ENCODE measurements at regions not wholly inside any gene's neighbourhood (a gene's known extent, or its start where the extent isn't known, plus 50 kb on each side); places are given as distances from the start of the nearest gene placed in this dataset.

DNA sequence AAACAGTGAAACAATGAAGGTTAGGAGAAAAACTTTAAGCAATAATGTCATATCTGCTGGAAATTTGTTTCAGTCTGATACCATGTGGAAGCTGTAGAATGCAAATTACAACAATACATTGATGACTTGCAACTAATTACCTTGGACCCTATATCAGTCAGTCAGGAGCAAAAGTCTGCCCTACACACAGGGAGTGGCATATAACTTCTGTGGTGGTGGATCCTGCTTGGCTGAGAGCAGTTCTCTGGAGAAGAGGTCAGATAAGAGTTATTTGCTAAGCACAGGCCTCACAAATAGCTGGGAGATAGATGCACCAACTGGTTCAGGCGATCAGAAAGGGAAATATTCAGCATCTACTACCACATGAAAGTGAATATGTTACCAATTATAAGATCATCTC is 1364.6 kb upstream of the EPHA6 start:
- FAIRE-seq, result no peak
- H3K4me1 Mint-ChIP-seq (ENCODE audit: low read depth, unreplicated experiment), result no peaks in the 10 kb centered on the region

GRCh38 chr3:95453242-95453641 is 1361.2 kb upstream of the EPHA6 start:
- Histone ChIP-seq H2AFZ (ENCODE audit: low read depth, low read length) (no peak overlapping the region), H3K9ac (ENCODE audit: low read length) (no peak overlapping the region), H3K79me2 (ENCODE audit: insufficient read depth, low read length) (no peaks in the 10 kb centered on the region), H3K4me3 (ENCODE audit: insufficient read depth, low read depth, low read length) (no peak overlapping the region), H4K20me1 (ENCODE audit: insufficient read depth, low read length) (no peaks in the 10 kb centered on the region), H3K27me3 (ENCODE audit: insufficient read depth, low read length) (no peaks in the 10 kb centered on the region), H3K9me3 (ENCODE audit: insufficient read depth, low read depth, low read length) (no peaks in the 10 kb centered on the region), H3K36me3 (ENCODE audit: insufficient read depth, low read length) (no peaks in the 10 kb centered on the region), H3K4me1 (ENCODE audit: insufficient read depth, low read length) (no peaks in the 10 kb centered on the region), H3K27ac (ENCODE audit: low read depth, low read length) (no peak overlapping the region), H3K4me2 (ENCODE audit: low read length) (no peak overlapping the region)
- Mint-ChIP-seq H3K9me3 (ENCODE audit: unreplicated experiment) (no peaks in the 10 kb centered on the region), H3K27ac (ENCODE audit: unreplicated experiment) (no peak overlapping the region), H3K27me3 (ENCODE audit: low read depth, unreplicated experiment) (no peaks in the 10 kb centered on the region), H3K36me3 (ENCODE audit: low read depth, unreplicated experiment) (no peaks in the 10 kb centered on the region), H3K4me3 (ENCODE audit: unreplicated experiment) (no peak overlapping the region), H3K4me1 (ENCODE audit: low read depth, unreplicated experiment) (no peaks in the 10 kb centered on the region)
- no peak for DNase-seq (ENCODE audit: low read depth)
- no peak for FAIRE-seq
- TF ChIP-seq, protein P1, sequence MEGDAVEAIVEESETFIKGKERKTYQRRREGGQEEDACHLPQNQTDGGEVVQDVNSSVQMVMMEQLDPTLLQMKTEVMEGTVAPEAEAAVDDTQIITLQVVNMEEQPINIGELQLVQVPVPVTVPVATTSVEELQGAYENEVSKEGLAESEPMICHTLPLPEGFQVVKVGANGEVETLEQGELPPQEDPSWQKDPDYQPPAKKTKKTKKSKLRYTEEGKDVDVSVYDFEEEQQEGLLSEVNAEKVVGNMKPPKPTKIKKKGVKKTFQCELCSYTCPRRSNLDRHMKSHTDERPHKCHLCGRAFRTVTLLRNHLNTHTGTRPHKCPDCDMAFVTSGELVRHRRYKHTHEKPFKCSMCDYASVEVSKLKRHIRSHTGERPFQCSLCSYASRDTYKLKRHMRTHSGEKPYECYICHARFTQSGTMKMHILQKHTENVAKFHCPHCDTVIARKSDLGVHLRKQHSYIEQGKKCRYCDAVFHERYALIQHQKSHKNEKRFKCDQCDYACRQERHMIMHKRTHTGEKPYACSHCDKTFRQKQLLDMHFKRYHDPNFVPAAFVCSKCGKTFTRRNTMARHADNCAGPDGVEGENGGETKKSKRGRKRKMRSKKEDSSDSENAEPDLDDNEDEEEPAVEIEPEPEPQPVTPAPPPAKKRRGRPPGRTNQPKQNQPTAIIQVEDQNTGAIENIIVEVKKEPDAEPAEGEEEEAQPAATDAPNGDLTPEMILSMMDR (IDR thresholded peaks at IDR 0.05; ENCODE audit: insufficient read depth, low read depth, low read length), result no peak
- no peak for TF ChIP-seq EZH2 (IDR thresholded peaks at IDR 0.05; ENCODE audit: insufficient read depth, low read length)

More for the DNA sequence above, 1364.6 kb upstream of the EPHA6 start:
- H3K4me3 Mint-ChIP-seq (ENCODE audit: unreplicated experiment), result no peak overlapping the region
- H3K27ac Mint-ChIP-seq (ENCODE audit: unreplicated experiment), result no peak overlapping the region
- no peaks in the 10 kb centered on the region for H3K36me3 Mint-ChIP-seq (ENCODE audit: low read depth, unreplicated experiment)
- Histone ChIP-seq H3K36me3 (ENCODE audit: insufficient read depth, low read length) (no peaks in the 10 kb centered on the region), H3K4me3 (ENCODE audit: insufficient read depth, low read depth, low read length) (no peak overlapping the region), H3K27me3 (ENCODE audit: insufficient read depth, low read length) (no peaks in the 10 kb centered on the region), H3K79me2 (ENCODE audit: insufficient read depth, low read length) (no peaks in the 10 kb centered on the region), H4K20me1 (ENCODE audit: insufficient read depth, low read length) (no peaks in the 10 kb centered on the region), H3K9me3 (ENCODE audit: insufficient read depth, low read depth, low read length) (no peaks in the 10 kb centered on the region), H3K9ac (ENCODE audit: low read length) (no peak overlapping the region), H3K4me1 (ENCODE audit: insufficient read depth, low read length) (no peaks in the 10 kb centered on the region), H3K27ac (ENCODE audit: low read depth, low read length) (no peak overlapping the region), H2AFZ (ENCODE audit: low read depth, low read length) (no peak overlapping the region), H3K4me2 (ENCODE audit: low read length) (no peak overlapping the region)
- no peak for DNase-seq (ENCODE audit: low read depth)
- H3K27me3 Mint-ChIP-seq (ENCODE audit: low read depth, unreplicated experiment), result no peaks in the 10 kb centered on the region
- H3K9me3 Mint-ChIP-seq (ENCODE audit: unreplicated experiment), result no peaks in the 10 kb centered on the region
- TF ChIP-seq, protein P1 (IDR thresholded peaks at IDR 0.05; ENCODE audit: insufficient read depth, low read depth, low read length), result no peak
- TF ChIP-seq EZH2 (IDR thresholded peaks at IDR 0.05; ENCODE audit: insufficient read depth, low read length), result no peak

- Mint-ChIP-seq H3K27me3 (ENCODE audit: low read depth, unreplicated experiment) (no peaks in the 10 kb centered on the region), H3K36me3 (ENCODE audit: low read depth, unreplicated experiment) (no peaks in the 10 kb centered on the region), H3K27ac (ENCODE audit: unreplicated experiment) (no peak overlapping the region), H3K4me1 (ENCODE audit: low read depth, unreplicated experiment) (no peaks in the 10 kb centered on the region), H3K9me3 (ENCODE audit: unreplicated experiment) (no peaks in the 10 kb centered on the region), H3K4me3 (ENCODE audit: unreplicated experiment) (no peak overlapping the region)
- Histone ChIP-seq H3K4me2 (ENCODE audit: low read length) (no peak overlapping the region), H3K9ac (ENCODE audit: low read length) (no peak overlapping the region), H3K9me3 (ENCODE audit: insufficient read depth, low read depth, low read length) (no peaks in the 10 kb centered on the region), H3K79me2 (ENCODE audit: insufficient read depth, low read length) (no peaks in the 10 kb centered on the region), H2AFZ (ENCODE audit: low read depth, low read length) (no peak overlapping the region), H4K20me1 (ENCODE audit: insufficient read depth, low read length) (no peaks in the 10 kb centered on the region), H3K4me3 (ENCODE audit: insufficient read depth, low read depth, low read length) (no peak overlapping the region), H3K27ac (ENCODE audit: low read depth, low read length) (no peak overlapping the region), H3K4me1 (ENCODE audit: insufficient read depth, low read length) (no peaks in the 10 kb centered on the region), H3K27me3 (ENCODE audit: insufficient read depth, low read length) (no peaks in the 10 kb centered on the region), H3K36me3 (ENCODE audit: insufficient read depth, low read length) (no peaks in the 10 kb centered on the region)
- DNase-seq (ENCODE audit: low read depth) (no peak), FAIRE-seq (no peak)
- TF ChIP-seq, protein P1 (IDR thresholded peaks at IDR 0.05; ENCODE audit: insufficient read depth, low read depth, low read length), result no peak
These were observed 1357.6 kb upstream of the EPHA6 start for GRCh38 chr3:95456835-95457234.

All from astrocyte (in vitro differentiated cells and primary cell).